ENCODE measurements at regions not wholly inside any gene's neighbourhood (a gene's known extent, or its start where the extent isn't known, plus 50 kb on each side); places are given as distances from the start of the nearest gene placed in this dataset.

DNA sequence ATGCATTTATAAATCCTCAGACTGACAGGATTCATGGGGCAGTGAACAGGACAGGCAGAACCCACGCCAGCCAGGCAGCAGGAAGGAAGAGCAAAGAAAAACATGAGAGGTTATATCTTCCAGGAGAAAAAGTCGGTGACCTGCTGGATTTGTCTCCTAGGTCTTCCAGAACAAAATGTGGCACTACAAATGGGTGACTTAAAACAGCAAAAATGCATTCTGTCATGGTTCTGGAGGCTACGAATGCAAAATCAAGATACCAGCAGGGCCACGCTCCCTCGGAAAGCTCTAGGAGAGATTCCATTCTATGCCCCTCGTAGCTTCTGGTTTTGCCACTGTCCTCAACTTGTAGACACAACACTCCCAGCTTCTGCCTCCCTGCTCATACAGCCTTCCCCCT, 63.4 kb downstream of the PSMG1 start:
- TF ChIP-seq POLR2A (IDR thresholded peaks at IDR 0.05; ENCODE audit: extremely low read depth, insufficient read length) (no peak), MYC (IDR thresholded peaks at IDR 0.05; ENCODE audit: low read depth, low read length) (no peak)
- TF ChIP-seq, protein P1, sequence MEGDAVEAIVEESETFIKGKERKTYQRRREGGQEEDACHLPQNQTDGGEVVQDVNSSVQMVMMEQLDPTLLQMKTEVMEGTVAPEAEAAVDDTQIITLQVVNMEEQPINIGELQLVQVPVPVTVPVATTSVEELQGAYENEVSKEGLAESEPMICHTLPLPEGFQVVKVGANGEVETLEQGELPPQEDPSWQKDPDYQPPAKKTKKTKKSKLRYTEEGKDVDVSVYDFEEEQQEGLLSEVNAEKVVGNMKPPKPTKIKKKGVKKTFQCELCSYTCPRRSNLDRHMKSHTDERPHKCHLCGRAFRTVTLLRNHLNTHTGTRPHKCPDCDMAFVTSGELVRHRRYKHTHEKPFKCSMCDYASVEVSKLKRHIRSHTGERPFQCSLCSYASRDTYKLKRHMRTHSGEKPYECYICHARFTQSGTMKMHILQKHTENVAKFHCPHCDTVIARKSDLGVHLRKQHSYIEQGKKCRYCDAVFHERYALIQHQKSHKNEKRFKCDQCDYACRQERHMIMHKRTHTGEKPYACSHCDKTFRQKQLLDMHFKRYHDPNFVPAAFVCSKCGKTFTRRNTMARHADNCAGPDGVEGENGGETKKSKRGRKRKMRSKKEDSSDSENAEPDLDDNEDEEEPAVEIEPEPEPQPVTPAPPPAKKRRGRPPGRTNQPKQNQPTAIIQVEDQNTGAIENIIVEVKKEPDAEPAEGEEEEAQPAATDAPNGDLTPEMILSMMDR (IDR thresholded peaks at IDR 0.05; ENCODE audit: low read depth, low read length), result no peak
- TF ChIP-seq, protein P2, sequence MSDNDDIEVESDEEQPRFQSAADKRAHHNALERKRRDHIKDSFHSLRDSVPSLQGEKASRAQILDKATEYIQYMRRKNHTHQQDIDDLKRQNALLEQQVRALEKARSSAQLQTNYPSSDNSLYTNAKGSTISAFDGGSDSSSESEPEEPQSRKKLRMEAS (IDR thresholded peaks at IDR 0.05; ENCODE audit: low read depth, low read length), result no peak
